ENCODE measurements at regions not wholly inside any gene's neighbourhood (a gene's known extent, or its start where the extent isn't known, plus 50 kb on each side); places are given as distances from the start of the nearest gene placed in this dataset.

- Mint-ChIP-seq H3K27me3 (ENCODE audit: unreplicated experiment) (peaks cover 1% of the 10 kb centered on the region), H3K36me3 (ENCODE audit: unreplicated experiment) (no peaks in the 10 kb centered on the region), H3K27ac (ENCODE audit: unreplicated experiment) (no peak overlapping the region), H3K9me3 (ENCODE audit: unreplicated experiment) (peaks cover 2% of the 10 kb centered on the region), H3K4me1 (ENCODE audit: low read depth, unreplicated experiment) (peaks cover 9% of the 10 kb centered on the region), H3K4me3 (ENCODE audit: unreplicated experiment) (no peak overlapping the region)
- DNase-seq = no peak
- TF ChIP-seq CTCF (IDR thresholded peaks at IDR 0.05; ENCODE audit: partially characterized antibody, unreplicated experiment) = no peak
Observed at GRCh38 chr5:74452856-74453255, 187.7 kb downstream of the ENC1 start.

DNA sequence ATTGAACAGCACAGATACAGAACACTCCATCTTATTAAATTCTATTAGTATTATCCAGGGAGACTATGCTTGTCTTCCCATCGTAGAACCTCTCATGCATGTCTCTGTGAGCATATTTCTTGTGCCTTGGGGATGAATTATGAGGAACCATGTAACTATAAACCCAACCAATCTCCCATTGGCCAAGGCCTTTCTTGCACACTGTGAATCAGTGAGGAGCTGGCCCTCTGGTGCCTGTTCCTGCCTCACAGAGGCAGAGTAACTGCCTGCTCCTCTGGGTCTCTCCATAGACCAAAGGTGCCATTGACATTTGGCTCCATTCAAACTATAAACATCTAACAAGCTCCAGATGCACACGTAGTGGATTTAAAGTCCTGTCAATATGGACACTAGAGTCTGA lies 190.4 kb downstream of the ENC1 start:
- H3K27me3 Mint-ChIP-seq (ENCODE audit: unreplicated experiment) = peaks cover 1% of the 10 kb centered on the region
- no peak for TF ChIP-seq CTCF (IDR thresholded peaks at IDR 0.05; ENCODE audit: partially characterized antibody, unreplicated experiment)
- no peaks in the 10 kb centered on the region for H3K9me3 Mint-ChIP-seq (ENCODE audit: unreplicated experiment)
- H3K27ac Mint-ChIP-seq (ENCODE audit: unreplicated experiment) = no peak overlapping the region
- peaks cover 14% of the 10 kb centered on the region for H3K4me1 Mint-ChIP-seq (ENCODE audit: low read depth, unreplicated experiment)
- no peaks in the 10 kb centered on the region for H3K36me3 Mint-ChIP-seq (ENCODE audit: unreplicated experiment)
- H3K4me3 Mint-ChIP-seq (ENCODE audit: unreplicated experiment) = no peak overlapping the region
- DNase-seq = no peak

GRCh38 chr5:74446725-74447241 lies 193.7 kb downstream of the ENC1 start:
- TF ChIP-seq CTCF (IDR thresholded peaks at IDR 0.05; ENCODE audit: partially characterized antibody, unreplicated experiment) = no peak
- H3K36me3 Mint-ChIP-seq (ENCODE audit: unreplicated experiment) = no peaks in the 10 kb centered on the region
- peaks cover 8% of the 10 kb centered on the region for H3K27me3 Mint-ChIP-seq (ENCODE audit: unreplicated experiment)

DNA sequence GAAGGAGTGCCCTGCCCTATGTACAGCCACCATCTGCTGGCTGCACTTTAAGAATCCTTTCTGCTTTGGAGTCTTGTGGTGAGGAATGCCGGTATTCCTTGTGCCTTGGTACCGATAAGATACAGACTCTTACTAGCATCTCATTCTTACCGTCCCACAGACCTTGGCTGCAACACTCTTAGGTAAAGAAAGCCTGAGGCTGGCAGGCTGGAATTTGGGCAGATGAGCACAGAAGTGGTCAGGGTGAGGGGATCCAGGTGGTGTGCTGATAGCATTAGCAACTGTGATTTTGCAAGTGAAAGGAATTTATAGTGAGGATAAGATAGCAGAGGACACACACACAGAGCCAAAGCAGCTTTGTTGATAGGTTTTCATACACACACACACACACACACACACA lies 198.1 kb downstream of the ENC1 start:
- DNase-seq = peak; percentile 34
- no peak for TF ChIP-seq CTCF (IDR thresholded peaks at IDR 0.05; ENCODE audit: partially characterized antibody, unreplicated experiment)
- Mint-ChIP-seq H3K4me3 (ENCODE audit: unreplicated experiment) (peak overlapping the region; percentile 72), H3K9me3 (ENCODE audit: unreplicated experiment) (peaks cover 15% of the 10 kb centered on the region), H3K27me3 (ENCODE audit: unreplicated experiment) (peaks cover 15% of the 10 kb centered on the region), H3K27ac (ENCODE audit: unreplicated experiment) (peak overlapping the region; percentile 94), H3K4me1 (ENCODE audit: low read depth, unreplicated experiment) (peaks cover 42% of the 10 kb centered on the region), H3K36me3 (ENCODE audit: unreplicated experiment) (peaks cover 3% of the 10 kb centered on the region)

More at GRCh38 chr5:74446725-74447241, 193.7 kb downstream of the ENC1 start:
- H3K4me3 Mint-ChIP-seq (ENCODE audit: unreplicated experiment) = no peak overlapping the region
- no peak for DNase-seq
- peaks cover 28% of the 10 kb centered on the region for H3K4me1 Mint-ChIP-seq (ENCODE audit: low read depth, unreplicated experiment)
- H3K27ac Mint-ChIP-seq (ENCODE audit: unreplicated experiment) = no peak overlapping the region
- H3K9me3 Mint-ChIP-seq (ENCODE audit: unreplicated experiment) = peaks cover 5% of the 10 kb centered on the region

DNA sequence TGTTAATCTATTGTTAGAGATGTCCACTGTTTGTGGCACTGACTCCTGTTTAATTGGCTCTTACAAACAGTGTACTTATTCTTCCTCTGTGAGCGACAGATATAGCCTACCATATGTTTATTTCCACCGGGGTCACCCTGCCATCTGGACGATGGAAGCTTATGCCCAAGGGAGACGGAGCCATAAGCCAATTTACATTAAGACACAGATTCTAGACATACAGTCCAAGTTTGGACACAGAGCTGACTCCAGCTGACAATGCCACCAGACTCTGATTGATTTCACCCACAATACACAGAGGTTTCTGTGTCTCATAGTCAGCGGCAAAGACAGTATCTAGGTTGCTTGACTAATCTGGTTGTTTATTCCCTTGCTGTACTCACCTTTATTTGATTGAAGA lies 198.9 kb downstream of the ENC1 start:
- DNase-seq = peak; percentile 58
- TF ChIP-seq CTCF (IDR thresholded peaks at IDR 0.05; ENCODE audit: partially characterized antibody, unreplicated experiment) = no peak
- Mint-ChIP-seq H3K27ac (ENCODE audit: unreplicated experiment) (peak overlapping the region; percentile 94), H3K4me3 (ENCODE audit: unreplicated experiment) (peak overlapping the region; percentile 78), H3K9me3 (ENCODE audit: unreplicated experiment) (peaks cover 15% of the 10 kb centered on the region), H3K4me1 (ENCODE audit: low read depth, unreplicated experiment) (peaks cover 42% of the 10 kb centered on the region), H3K27me3 (ENCODE audit: unreplicated experiment) (peaks cover 15% of the 10 kb centered on the region), H3K36me3 (ENCODE audit: unreplicated experiment) (peaks cover 3% of the 10 kb centered on the region)
